GM12878 (cell line): ENCODE measurements at regions not wholly inside any gene's neighbourhood (a gene's known extent, or its start where the extent isn't known, plus 50 kb on each side); places are given as distances from the start of the nearest gene placed in this dataset.

Experiments used
- ATAC-seq: fragments of 200-7000 bp; cut with Tn5 transposase; 3 replicates; pipeline ENCODE4 v1.9.1; 2020; ENCODE audit warnings: mild to moderate bottlenecking, moderate library complexity
- BruUV-seq: library from RNA; stranded (reverse); fragments of 400-500 nt; replicated peaks from 2 replicates; lab custom pipeline; 2021; lab: Mats Ljungman, UMichigan
- CTCF ChIA-PET: fragments of 300-600 bp; sonication (Branson Sonifier 250); formaldehyde crosslinking; extraction: SDS; loops from one replicate; lab custom pipeline; 2021; ENCODE audit warnings: inconsistent platforms; lab: Yijun Ruan, JAX
- POLR2A ChIA-PET: fragments of 350-600 bp; formaldehyde crosslinking; extraction: SDS; loops from one replicate; lab custom pipeline; 2021; ENCODE audit warnings: inconsistent platforms; lab: Charles Lee
- RAD21 ChIA-PET: fragments of 300-600 bp; sonication (Branson Sonifier 250); formaldehyde crosslinking; loops from one replicate; lab custom pipeline; 2023; ENCODE audit warnings: antibody characterized with exemption; ENCODE audit not compliant: unreplicated experiment; lab: Charles Lee
- SMC1A ChIA-PET: fragments of 300-600 bp; sonication (Branson Sonifier 250); formaldehyde crosslinking; loops from one replicate; lab custom pipeline; 2023; ENCODE audit not compliant: unreplicated experiment, uncharacterized antibody; lab: Charles Lee
- DNase-seq: peaks from one replicate; pipeline ENCODE4 v3.0.0-alpha.2; 2011; ENCODE audit warnings: low read depth, low spot score
- FAIRE-seq: peaks from 3 replicates; lab custom pipeline; 2011; peaks lifted over from hg19 to GRCh38; lab: Jason Lieb, UNC
- H2AFZ ChIP-seq: 2 replicates; pipeline ENCODE4 v1.6.0; 2011; ENCODE audit warnings: low read depth, low read length, control low read depth; ENCODE audit not compliant: control insufficient read depth
- H3K27ac ChIP-seq: 2 replicates; pipeline ENCODE4 v1.5.1; 2011; ENCODE audit warnings: control low read depth; ENCODE audit not compliant: control insufficient read depth, insufficient read depth
- H3K27me3 ChIP-seq, 2 experiments: replicated peaks in 1 of 2; 2 replicates each; pipeline versions ENCODE4 v1.6.0 to v1.6.1; 2011; ENCODE audit warnings: low read length in 1 of 2; ENCODE audit not compliant: control insufficient read depth in 2 of 2, insufficient read depth in 2 of 2
- H3K36me3 ChIP-seq, 2 experiments: 2 replicates each; pipeline ENCODE4 v1.5.1; 2011; ENCODE audit warnings: low read length in 1 of 2; ENCODE audit not compliant: control insufficient read depth in 2 of 2, insufficient read depth in 2 of 2
- H3K4me1 ChIP-seq: 2 replicates; pipeline ENCODE4 v1.6.1; 2011; ENCODE audit warnings: mild to moderate bottlenecking, low read length, moderate library complexity, mixed read lengths; ENCODE audit not compliant: control insufficient read depth, insufficient read depth
- H3K4me2 ChIP-seq: 2 replicates; pipeline ENCODE4 v1.6.0; 2011; ENCODE audit warnings: control low read depth; ENCODE audit not compliant: control insufficient read depth, insufficient read depth
- H3K4me3 ChIP-seq: fragments of 200-600 bp; sonication (generic); 2 replicates; pipeline ENCODE4 v1.5.1; 2016
- H3K79me2 ChIP-seq: 2 replicates; pipeline ENCODE4 v1.6.0; 2011; ENCODE audit warnings: low read length; ENCODE audit not compliant: control insufficient read depth, insufficient read depth
- H3K9ac ChIP-seq: 2 replicates; pipeline ENCODE4 v1.8.0; 2011; ENCODE audit warnings: low read length, control low read depth, mixed read lengths; ENCODE audit not compliant: control insufficient read depth, insufficient read depth
- H3K9me3 ChIP-seq: replicated peaks from 3 replicates; pipeline ENCODE4 v1.5.1; 2011; ENCODE audit warnings: mild to moderate bottlenecking, low read length; ENCODE audit not compliant: control insufficient read depth, insufficient read depth
- H4K20me1 ChIP-seq: 2 replicates; pipeline ENCODE4 v1.6.0; 2011; ENCODE audit not compliant: control insufficient read depth, insufficient read depth
- EED ChIP-seq: sonication (generic); IDR thresholded peaks from 2 replicates; pipeline ENCODE4 v1.6.1; 2016; ENCODE audit warnings: antibody characterized with exemption, low read depth
- HCFC1 ChIP-seq: fragments of 150-350 bp; IDR thresholded peaks from 2 replicates; pipeline ENCODE4 v1.6.1; 2014; ENCODE audit warnings: low read length
- PML ChIP-seq: IDR thresholded peaks from 2 replicates; pipeline ENCODE4 v1.6.1; 2012; ENCODE audit warnings: low read length, inconsistent platforms
- SMAD5 ChIP-seq: IDR thresholded peaks from 2 replicates; pipeline ENCODE4 v1.6.1; 2016; ENCODE audit warnings: antibody characterized with exemption, low read depth
- TCF7 ChIP-seq: IDR thresholded peaks from 2 replicates; pipeline ENCODE4 v1.6.1; 2014; ENCODE audit warnings: antibody characterized with exemption, borderline replicate concordance
- ZNF384 ChIP-seq: IDR thresholded peaks from 2 replicates; pipeline ENCODE4 v1.6.1; 2012; ENCODE audit warnings: low read depth, mild to moderate bottlenecking, low read length, improper control_type of control experiment, borderline replicate concordance
- ZZZ3 ChIP-seq: IDR thresholded peaks from 2 replicates; pipeline ENCODE4 v1.6.1; 2011; ENCODE audit warnings: low read depth; ENCODE audit not compliant: control insufficient read depth, insufficient read length
- WGBS: methylation state at CpG from one replicate; pipeline ENCODE4 v1.1.6; 2016; ENCODE audit warnings: low lambda C conversion rate; ENCODE audit not compliant: insufficient replicate concordance, insufficient coverage; ENCODE audit errors: missing lambda C conversion rate; 5-methylcytosine and 5-hydroxymethylcytosine counted together
- in situ Hi-C: fragments of 300-500 bp; cut with MboI; formaldehyde crosslinking; loops from 9 replicates; pipeline ENCODE4 v1.14.3; 2018; ENCODE audit warnings: mixed read lengths
- intact Hi-C: fragments of 100-400 bp; cut with micrococcal nuclease; formaldehyde crosslinking; loops from one replicate; pipeline ENCODE4 v1.14.2; 2022; ENCODE audit not compliant: unreplicated experiment
- TF ChIP-seq, protein P1 (sequence below): fragments of 450-650 bp; IDR thresholded peaks from 2 replicates; pipeline ENCODE4 v1.6.1; 2016; ENCODE audit warnings: mild to moderate bottlenecking
- TF ChIP-seq, protein P2 (sequence below): fragments of 150-350 bp; IDR thresholded peaks from 2 replicates; pipeline ENCODE4 v1.6.1; 2016; ENCODE audit warnings: low read depth, low read length

DNA sequence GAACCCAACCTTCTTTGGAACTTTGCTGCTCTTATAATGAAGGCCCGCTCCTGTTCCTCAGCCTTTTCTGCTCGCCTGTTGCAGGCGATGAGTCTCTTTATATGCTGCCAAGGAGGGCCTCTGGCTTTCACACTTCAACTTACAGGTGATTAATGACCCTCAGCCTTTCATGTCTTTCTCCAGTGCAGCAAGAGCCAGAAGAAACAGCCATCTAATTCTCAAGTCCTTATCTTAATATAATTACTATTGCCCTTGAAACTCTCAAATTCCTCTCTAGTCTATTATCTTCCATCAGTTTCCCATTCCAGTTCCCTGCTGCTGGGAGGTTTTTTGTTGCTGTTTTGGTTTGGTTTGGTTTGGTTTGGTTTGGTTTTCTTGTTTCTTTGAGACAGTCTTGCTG lies 121.8 kb upstream of the MED13 start:
- intact Hi-C loops: no loop called here
- FAIRE-seq (no peak), ATAC-seq (no peak), DNase-seq (no peak)
- 47% methylated on average over 3 of the region's 3 CpGs for WGBS
- RAD21 ChIA-PET: no interaction called here
- no peaks in the 10 kb centered on the region for H4K20me1 ChIP-seq
- H3K9me3 ChIP-seq: no peaks in the 10 kb centered on the region
- no peaks in the 10 kb centered on the region for H3K36me3 ChIP-seq
- no peak overlapping the region for H3K4me3 ChIP-seq
- no peaks in the 10 kb centered on the region for H3K79me2 ChIP-seq
- no peak overlapping the region for H2AFZ ChIP-seq
- SMC1A ChIA-PET: no interaction called here
- CTCF ChIA-PET: no interaction called here
- POLR2A ChIA-PET: no interaction called here
- no peak overlapping the region for H3K27ac ChIP-seq
- no TSS peak for BruUV-seq
- in situ Hi-C loops: no loop called here
- no peaks in the 10 kb centered on the region for H3K4me1 ChIP-seq
- no peak overlapping the region for H3K4me2 ChIP-seq
- H3K27me3 ChIP-seq: no peaks in the 10 kb centered on the region
- H3K9ac ChIP-seq: no peak overlapping the region
- TF ChIP-seq TCF7 (no peak), EED (no peak), SMAD5 (no peak), HCFC1 (no peak), PML (no peak), ZZZ3 (no peak), ZNF384 (no peak)
- TF ChIP-seq, protein P1, sequence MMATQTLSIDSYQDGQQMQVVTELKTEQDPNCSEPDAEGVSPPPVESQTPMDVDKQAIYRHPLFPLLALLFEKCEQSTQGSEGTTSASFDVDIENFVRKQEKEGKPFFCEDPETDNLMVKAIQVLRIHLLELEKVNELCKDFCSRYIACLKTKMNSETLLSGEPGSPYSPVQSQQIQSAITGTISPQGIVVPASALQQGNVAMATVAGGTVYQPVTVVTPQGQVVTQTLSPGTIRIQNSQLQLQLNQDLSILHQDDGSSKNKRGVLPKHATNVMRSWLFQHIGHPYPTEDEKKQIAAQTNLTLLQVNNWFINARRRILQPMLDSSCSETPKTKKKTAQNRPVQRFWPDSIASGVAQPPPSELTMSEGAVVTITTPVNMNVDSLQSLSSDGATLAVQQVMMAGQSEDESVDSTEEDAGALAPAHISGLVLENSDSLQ: no peak
- TF ChIP-seq, protein P2, sequence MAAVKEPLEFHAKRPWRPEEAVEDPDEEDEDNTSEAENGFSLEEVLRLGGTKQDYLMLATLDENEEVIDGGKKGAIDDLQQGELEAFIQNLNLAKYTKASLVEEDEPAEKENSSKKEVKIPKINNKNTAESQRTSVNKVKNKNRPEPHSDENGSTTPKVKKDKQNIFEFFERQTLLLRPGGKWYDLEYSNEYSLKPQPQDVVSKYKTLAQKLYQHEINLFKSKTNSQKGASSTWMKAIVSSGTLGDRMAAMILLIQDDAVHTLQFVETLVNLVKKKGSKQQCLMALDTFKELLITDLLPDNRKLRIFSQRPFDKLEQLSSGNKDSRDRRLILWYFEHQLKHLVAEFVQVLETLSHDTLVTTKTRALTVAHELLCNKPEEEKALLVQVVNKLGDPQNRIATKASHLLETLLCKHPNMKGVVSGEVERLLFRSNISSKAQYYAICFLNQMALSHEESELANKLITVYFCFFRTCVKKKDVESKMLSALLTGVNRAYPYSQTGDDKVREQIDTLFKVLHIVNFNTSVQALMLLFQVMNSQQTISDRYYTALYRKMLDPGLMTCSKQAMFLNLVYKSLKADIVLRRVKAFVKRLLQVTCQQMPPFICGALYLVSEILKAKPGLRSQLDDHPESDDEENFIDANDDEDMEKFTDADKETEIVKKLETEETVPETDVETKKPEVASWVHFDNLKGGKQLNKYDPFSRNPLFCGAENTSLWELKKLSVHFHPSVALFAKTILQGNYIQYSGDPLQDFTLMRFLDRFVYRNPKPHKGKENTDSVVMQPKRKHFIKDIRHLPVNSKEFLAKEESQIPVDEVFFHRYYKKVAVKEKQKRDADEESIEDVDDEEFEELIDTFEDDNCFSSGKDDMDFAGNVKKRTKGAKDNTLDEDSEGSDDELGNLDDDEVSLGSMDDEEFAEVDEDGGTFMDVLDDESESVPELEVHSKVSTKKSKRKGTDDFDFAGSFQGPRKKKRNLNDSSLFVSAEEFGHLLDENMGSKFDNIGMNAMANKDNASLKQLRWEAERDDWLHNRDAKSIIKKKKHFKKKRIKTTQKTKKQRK: no peak
- TF ChIP-seq, all 136 proteins: peak for 0
